CD4-positive, alpha-beta T cell treated with Interferon gamma for 1 hour (primary cell): ENCODE measurements at regions not wholly inside any gene's neighbourhood (a gene's known extent, or its start where the extent isn't known, plus 50 kb on each side); places are given as distances from the start of the nearest gene placed in this dataset.

Experiments
- DNase-seq: peaks from one replicate; pipeline ENCODE4 v3.0.0-alpha.2; 2020

DNA sequence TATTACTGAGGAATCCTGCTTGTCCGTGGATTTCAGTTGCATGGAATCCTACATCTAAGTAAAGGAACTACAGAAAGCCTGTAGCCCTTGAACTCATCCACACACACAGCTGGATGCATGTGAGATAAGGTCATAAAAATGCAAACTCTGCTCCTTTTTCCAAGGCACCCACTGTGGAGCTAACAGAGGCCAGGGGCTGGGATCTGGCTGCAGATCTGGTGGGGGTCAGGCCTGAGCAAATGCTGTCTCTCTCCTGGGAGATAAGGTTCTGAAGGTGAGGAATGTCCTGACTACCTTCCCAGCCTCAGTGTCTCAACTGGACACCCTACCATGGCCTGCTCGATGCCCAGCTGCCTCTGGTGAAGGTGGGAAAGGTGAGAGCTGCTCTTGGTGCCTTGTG is 321.5 kb downstream of the LRFN2 start:
- no peak for DNase-seq

DNA sequence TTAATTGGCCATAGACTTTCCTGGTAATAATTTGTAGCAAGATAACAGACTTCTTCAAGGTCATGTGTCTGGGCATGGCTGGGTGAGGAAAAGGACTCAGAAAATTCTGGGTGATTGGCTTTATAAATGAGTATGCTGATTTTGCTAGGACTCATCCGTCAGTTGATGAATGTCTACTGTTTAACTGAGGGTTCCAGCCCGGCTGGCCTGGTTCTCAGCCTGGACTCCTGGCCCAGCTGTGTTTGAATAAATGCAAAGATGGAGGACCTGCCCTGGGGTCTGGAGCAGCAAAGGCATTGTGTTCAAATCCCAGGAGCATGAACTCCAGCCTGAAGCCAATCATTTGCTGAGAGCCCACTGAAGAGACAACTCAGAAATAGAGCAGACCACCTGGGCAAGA is 323.2 kb downstream of the LRFN2 start:
- no peak for DNase-seq

DNA sequence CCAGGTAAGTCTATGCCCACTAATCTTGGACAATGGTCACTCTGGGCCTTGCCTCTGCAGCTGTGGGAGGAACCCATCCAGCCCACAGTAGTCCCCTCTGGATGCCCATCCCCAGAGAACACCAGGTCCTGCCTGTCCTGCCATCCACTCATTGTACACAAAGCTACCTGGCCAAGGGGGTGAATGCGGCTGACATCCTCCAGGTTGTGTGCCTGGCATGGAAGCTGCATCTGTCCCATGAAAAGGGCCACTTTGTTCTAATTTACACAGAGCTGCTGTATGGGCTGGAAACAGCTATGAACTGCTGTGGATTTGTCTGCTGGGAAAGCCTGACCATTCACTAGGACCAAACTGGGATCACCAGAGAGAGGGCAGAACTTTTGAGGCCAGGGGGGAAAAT is 324.8 kb downstream of the LRFN2 start:
- no peak for DNase-seq

DNA sequence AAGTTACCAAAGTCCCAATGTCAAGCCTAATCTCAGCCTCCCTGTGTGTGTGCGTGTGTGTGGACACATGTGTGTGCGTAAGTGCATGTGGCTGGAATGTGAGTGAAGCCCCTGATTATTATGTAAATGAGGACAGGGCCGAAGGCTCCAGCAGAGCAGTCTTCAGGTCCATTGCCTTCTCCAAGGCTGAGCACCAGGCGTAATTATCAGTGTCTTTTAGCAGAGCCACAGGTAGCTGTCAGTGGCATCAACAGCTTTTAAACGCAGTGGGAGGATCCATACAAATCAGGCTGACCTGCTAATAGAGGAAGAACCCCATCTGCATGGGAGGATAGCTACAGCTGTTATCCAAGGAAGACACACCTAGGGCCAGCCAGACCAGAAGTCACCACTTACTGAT is 324.3 kb upstream of the MOCS1 start:
- DNase-seq: no peak

DNA sequence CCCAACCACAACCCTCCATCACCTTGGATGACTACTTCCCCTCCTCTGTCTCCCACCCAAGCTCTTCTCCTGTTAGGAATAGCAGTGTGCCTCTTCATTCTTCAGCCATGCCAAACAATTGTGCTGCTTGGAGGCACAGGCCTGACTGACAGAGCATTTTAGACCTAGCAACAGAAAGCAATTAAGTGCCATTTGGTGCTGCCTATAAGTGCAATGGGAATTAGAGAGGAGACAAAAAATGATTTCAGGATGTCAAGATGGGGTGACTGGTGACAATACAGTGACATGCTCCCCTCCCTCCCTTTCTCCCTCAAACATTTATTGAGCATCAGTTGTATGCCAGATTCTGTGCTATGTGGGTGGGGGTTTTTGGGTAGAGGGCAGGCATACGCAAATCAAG is 322.6 kb upstream of the MOCS1 start:
- DNase-seq: no peak

DNA sequence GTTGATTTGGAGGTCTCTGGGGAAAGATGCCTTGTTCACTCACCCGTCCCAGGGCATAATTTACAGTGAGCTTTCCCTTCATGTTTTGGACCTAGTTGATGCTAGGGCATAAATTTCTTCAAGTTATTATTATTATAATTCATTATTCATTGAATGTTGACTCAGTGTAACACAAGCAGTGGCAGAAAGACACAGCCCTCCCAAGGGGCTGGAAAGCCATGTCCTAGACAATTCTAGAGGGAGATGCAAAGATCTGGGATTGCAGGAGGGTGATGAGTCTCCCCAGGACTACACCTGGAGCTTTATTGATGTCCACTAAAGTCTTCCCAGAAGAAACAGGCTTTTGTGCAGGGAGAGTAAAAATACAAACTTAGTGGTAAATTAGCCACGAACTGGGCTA is 322.0 kb upstream of the MOCS1 start:
- no peak for DNase-seq

DNA sequence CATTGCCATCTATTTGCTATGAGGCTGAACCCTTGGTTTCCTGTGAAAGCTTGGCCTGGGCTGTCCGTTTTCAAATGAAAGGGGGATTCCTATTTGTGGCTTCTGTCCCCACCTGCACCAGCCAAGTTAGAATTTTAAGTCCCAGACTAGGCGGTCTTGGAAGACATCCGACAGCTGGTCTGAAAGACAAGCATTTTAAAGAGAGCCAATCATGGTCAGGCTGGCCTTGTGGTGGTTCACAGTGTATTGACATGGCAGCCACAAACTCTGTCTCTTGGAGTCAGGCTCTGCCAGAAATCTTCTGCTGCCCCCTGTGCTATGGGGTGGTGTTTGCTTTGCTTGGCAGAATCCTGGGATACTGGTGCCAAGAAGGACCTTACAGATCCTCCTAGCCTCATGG is 319.2 kb upstream of the MOCS1 start:
- no peak for DNase-seq

DNA sequence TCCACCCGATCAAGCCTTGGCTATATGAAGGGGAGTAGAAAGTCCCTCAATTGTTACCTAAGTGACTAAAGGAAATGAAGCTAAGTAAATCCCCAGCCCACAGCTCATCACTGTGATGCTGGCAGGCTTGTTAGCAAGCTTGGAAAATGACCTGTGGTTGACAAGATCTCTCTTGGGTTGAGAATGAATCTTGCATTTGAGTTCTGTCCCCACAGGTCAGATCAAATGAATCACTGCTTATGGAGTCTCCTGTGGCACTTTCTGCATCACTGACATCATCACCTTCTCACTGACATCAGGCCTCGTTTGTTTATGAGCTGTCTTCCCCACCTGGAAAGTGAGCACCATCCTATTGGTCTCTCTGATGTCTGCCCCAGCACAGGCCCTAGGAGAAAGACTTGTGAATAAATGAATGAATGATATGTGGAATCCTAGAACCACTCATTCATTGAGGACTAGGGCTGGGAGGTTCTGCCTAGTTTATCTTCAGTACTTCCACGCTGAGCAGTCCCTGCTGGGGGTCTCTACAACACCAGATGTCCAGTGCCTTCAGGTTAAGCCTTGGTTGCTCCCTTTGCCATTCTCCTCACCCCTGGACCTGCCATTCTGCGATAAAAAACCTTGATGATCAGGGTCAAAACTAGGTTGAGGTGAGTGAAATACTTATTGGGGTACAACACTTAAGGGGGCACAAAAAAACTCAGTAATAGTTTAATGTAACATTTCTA is 318.4 kb upstream of the MOCS1 start:
- no peak for DNase-seq

DNA sequence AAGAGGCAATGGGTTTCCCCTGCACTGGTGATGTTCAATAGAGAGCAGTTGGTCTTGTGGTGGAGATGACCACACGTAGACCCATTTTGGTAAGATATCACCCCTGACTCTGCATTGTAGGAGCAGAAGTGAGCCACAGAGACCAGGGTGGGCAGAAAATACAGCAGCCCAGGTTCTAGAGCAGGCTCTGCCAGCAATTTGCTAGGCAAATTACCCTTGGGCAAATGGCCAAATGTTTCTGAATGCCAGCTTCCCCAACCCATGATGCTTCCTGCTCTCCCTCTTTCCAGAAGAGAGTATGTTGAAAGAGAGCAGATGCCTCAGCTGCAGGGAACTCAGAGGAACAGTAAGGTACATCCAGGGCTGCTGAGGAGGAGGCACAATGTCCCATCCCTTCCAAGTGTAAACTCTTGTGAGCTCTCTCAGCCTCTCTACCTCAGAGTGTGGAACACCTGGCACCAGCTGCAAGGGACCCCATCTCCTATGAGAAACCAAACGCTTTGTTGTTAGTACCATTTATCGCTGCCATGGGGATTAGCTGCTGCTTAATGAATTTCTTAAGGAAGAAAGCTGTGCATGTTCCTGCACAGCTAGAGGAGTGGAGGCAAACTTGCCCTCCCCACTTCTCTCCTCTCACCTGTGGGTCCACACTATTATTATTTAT is 317.5 kb upstream of the MOCS1 start:
- DNase-seq: no peak

DNA sequence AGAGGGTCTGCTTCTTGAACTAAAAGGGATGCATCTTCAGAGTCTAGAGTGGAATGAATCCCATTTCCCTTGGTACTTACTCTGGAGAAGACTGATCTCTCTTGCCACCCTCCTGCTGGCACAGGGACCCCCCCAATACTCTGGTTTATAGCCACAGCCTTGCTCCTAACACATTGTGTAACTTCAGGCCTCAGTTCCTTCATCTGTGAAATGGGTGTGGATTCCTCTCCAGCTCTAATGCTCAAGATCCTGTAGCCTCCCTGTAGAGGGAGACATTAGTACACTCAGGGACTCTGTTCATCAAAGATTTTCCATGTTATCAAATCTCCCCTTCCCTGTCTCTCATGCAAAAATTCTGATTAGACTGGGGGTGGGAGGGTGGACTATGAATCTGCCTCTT is 315.7 kb upstream of the MOCS1 start:
- no peak for DNase-seq

DNA sequence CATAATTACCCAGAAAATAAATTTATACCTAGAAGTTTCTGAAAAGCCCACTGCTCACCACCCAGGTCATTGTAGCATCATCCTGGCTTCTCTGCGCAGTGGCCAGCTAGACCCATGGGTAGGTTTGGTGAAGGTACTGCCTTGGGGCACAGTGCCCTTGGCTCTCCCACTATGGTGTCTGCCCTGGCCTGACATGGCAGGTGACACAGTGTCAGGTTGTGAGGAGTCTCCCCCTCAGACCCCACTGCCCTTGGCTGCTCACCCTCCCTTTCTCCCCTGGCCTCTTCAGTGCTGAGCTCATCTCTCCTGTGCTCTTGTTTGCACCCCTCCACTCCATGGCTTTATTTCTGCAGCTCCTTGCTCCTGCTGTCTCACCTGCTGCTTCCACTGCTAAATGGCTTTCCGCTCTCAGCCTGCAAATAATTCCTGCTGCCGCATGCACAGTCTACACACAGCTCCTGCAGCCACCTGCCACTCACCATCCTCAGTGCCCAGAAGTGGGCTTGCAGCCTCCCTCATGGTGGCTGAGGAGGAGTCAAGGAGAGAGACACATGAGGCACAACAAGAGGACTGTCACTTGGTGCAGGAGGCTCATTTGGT is 313.4 kb upstream of the MOCS1 start:
- no peak for DNase-seq

DNA sequence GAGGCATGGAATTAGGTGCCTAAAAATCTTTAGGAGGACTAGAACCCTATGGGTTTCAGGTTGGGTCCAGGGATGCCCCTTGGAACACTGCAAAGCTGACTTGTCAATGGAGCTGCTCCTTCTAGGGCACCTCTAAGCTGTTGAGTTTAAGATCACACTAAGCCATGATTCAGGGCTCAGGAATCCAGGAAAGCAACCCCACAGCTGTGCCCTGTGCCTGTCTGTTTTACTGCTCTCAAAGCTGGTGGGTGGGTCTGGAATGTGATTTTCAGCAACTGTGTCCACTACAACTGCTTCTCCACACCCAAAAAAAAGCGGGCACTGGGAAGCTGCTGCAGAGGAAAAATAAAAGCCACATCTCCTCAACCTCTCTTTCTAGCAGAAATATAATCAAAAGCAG is 310.4 kb upstream of the MOCS1 start:
- no peak for DNase-seq

DNA sequence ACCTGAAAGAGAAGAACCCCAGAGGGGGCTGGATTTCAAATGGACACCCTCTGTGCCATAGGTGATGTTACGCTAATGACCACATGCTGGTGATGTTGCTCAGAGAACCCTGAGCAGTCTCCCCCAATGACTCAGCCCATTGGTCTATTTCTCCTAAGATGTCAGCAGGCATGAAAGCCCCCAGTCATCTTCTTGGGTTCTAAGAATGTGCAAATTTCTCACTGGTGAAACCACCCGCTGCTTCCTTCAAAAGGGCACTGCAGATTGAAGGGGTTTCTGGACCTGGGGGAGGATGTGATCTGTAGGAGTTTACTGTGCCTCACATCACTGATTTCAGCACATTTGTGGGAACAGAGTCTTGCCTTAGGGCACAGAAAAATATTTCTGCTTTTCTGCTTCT is 298.4 kb upstream of the MOCS1 start:
- DNase-seq: no peak

DNA sequence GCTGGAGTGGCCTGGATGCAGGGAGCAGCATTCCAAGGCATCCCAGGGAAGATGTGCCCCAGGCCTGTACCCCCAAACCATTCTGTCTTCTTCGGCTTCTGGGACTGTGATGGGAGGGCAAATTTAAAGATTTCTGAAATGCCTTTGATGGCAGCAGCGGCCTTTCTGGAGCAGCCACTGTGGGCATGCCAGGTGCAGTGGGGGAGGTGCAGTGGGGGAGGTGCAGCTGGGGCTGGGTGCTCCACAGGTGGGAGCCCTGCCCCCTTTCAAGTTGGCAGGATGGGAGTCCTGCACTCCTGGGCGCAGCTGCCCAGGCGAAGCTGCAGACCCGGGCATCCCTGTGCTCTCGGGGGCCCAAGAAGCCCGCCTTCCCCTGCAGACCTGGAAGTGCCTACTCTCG is 293.5 kb upstream of the MOCS1 start:
- no peak for DNase-seq

DNA sequence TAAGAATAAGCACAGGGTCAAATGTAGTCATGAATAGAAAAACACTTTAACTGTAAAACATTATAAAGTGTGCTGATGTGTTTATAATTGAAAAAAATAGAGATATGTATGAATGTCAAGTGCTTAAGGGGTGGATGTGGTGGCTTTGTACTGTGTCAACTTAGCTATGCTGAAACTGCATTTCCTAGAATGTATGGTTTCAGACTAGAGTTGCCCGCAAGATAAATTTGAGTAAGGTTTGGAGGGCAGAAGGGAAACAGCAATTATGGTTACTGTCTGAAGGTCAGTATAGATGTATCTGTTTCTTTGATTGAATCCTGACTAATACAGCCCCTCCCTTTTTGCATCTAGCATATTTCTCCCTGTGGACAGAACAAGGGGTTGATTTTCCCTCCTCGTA is 288.1 kb upstream of the MOCS1 start:
- DNase-seq: no peak

DNA sequence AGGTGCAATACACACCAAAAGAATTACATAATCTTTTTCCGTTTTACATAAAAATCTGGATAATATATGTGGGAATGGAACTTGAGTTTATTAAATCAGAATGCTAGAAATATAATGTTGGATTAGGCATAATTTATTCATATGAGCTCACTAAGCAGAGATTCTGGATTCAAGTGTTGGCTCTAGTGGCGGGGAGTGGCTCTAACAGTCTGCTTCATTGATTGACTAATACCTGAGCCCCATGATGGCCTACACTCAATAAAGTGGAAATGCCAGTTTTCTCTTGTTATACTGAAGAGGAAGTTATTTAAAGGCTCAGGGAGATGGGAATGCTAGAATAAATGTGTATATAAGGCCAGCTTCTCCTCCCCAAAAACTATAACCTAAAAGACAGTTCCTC is 285.5 kb upstream of the MOCS1 start:
- DNase-seq: no peak

DNA sequence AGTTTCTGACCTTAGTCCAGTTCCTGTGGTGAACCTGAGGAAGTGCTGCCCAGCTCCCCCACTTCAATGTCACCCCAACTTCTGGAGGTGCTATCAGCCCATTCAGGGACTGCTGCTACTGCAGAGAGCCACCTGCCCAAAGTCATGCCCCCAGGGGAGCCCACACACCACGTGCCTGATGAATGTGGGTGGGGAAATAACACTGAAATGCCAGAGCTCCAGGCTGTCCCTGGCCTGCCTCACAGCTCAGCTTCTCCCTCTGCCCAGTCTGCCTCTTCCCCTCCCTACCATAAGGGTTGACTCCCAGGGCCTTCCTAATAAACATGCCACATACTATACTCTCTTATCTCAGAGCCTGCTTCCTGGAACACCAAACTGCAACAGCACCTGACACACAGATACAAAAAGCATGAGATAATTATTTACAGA is 276.4 kb upstream of the MOCS1 start:
- no peak for DNase-seq

DNA sequence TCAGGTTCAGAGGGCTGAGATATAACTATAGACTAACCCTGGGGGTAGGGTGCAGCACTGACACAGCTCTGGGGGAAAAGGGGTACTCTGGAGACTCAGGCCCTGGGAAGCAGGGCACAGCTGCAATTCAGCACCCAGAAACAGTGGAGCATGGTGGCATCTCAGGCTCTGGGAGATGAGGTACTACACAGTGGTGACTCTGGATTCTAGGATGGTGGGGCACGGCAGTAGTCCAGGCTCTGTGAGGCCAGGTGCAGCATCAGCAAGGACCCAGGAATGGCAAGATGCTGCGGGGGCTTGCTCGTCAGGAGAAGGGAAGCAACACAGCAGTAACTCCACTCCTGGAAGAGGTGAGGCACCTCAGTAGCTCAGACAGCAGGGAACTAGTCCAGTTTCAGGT is 271.5 kb upstream of the MOCS1 start:
- DNase-seq: no peak

DNA sequence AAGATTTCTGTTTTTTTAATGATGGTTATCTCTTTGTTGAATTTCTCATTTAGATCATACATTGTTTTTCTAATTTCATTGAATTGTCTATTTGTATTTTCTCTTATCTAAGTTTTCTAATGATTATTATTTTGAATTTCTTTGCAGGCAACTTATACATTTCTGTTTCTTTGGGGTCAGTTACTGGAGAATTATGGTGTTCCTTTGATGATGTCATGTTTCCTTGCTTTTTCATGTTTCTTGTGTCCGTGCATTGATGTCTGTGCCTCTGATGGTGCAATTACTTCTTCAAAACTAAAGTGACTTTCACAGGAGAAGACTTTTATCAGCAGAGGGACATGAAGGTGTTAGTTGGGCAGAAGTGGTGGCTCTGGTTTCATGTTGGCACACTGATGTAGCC is 270.7 kb upstream of the MOCS1 start:
- DNase-seq: no peak

DNA sequence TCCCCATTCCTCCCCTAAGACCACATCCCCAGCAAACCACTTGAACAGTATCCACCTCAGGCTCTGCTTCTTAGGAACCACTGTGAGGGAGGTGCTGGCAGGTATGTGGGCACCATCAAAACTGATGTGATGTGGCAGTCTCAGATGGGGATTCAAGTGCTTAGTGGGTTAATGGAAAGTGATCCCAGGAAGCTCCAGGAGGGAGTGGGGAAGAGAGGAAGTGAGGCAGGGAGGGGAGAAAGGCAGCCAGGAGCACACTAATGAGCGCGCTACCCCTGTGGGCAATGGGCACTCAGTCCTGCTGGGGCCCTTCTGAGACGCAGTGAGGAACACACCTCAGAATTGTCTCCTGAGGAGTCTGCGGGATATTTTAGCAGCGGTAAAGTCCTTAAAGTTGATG is 263.1 kb upstream of the MOCS1 start:
- no peak for DNase-seq

DNA sequence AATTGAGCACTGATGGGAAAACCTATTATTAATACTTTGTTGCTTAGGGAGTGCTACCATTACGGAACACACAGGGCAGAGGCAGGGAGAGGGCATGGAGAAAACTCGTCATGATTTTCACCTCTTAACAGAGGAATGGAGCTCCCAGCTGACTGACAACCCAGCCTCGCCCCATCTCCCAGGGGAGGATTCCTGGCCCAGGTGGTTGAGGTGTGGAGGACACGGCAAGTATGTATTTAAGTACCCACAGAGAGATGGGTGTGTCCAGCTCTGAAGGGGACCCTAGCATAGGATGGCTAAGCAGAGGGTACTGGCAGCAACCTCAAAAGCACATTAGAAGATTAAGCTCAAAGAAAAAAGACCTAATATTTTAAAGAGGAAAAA is 261.9 kb upstream of the MOCS1 start:
- no peak for DNase-seq

DNA sequence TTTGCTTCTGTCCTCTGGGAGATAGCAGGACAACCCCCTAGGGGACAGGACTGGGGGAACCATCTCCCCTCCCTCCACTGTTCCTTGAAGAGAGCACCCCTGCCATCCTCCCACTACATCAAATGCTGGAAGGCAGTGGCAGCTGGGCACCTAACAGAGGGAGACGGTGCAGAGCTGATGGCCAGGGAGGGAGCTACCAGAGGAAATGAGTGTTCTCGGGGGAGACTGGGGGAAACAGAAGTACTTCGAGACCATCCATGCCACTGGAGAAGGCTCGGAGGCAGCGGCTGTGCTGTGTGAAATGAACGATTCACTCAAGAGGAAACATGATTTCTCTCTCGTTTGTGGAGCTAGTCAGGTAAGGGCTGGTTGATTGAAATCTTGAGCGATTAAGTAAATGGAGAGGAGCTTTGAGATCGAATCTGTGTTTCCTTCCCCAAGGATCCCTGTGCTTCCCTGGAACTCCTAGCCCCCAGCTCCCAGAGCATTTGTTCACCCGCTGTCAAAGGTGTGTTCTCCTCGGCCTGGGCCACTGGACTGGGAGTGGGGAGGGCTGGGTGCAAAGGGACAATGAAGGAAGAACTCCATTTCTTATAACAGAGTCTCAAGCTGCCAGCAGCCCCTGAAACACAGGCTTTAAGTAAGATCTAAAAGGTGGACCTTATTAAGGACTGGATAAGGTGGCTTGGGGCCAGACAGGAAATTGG is 261.3 kb upstream of the MOCS1 start:
- DNase-seq: no peak

DNA sequence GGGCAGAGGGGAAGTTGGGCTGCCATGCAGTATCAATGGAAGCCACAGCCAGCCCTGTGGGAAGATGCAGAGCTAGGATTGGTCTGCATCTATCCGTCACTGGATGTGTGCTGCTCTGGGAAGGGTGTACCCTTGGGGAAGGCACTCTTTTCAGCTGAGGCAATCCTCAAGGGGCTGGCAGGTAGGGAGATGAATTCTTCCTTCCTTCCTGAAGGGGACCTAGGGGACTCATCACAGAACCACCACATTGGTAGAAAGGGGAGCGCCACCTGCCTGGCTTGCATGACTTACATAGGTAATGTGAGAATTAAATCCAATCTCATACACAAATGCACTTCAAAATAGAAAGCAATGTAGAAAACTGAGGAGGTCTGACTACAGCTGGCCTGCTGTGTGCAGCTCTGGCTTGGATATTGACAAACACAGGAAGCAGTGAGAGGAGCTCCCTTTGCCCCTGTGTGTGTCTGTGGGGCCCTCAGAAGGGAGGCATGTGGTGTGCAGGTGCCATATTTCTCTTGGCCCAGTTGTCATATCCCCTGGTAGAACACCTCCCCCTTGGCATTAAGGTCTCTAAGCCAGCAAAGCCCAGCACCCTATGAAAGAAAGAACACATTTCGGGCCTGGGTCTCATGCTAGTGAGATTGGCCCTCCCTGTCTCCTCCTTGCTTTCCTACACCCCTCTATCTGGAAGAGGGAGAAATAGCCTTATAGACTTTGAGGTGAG is 260.3 kb upstream of the MOCS1 start:
- DNase-seq: no peak
